Breast epithelium (tissue), 4 donors: ENCODE measurements at regions not wholly inside any gene's neighbourhood (a gene's known extent, or its start where the extent isn't known, plus 50 kb on each side); places are given as distances from the start of the nearest gene placed in this dataset.

ENCODE experiments used
- DNase-seq, 2 donors: peaks; one replicate each; pipeline ENCODE4 v3.0.0-alpha.2; 2019; ENCODE audit warnings: low spot score in 2 of 2
- H3K27ac ChIP-seq, 2 donors: fragments of 200-600 bp; sonication (generic) in 1 of 2; one replicate each; pipeline ENCODE4 v1.5.1; 2016 to 2019; ENCODE audit warnings: mild to moderate bottlenecking in 1 of 2
- H3K27me3 ChIP-seq, 2 donors: fragments of 200-600 bp; sonication (generic) in 1 of 2; one replicate each; pipeline versions ENCODE4 v1.5.1 to v1.6.0; 2017 to 2019; ENCODE audit warnings: control low read depth in 1 of 2, mild to moderate bottlenecking in 1 of 2
- H3K36me3 ChIP-seq: fragments of 200-600 bp; one replicate; pipeline ENCODE4 v1.5.1; 2019
- H3K4me1 ChIP-seq, 2 donors: fragments of 200-600 bp; sonication (generic); one replicate each; pipeline ENCODE4 v1.5.1; 2016 to 2019; ENCODE audit warnings: control low read depth in 1 of 2
- H3K4me3 ChIP-seq, 3 donors: fragments of 200-600 bp; sonication (generic); 1 replicate in 2 of 3; 2 replicates in 1 of 3; pipeline ENCODE4 v1.5.1; 2016 to 2019; ENCODE audit warnings: mild to moderate bottlenecking in 3 of 3, moderate library complexity in 2 of 3
- H3K9me3 ChIP-seq, 2 donors: fragments of 200-600 bp; sonication (generic) in 1 of 2; one replicate each; pipeline ENCODE4 v1.5.1; 2016 to 2019; ENCODE audit warnings: control low read depth in 1 of 2
- POLR2A ChIP-seq: fragments of 450-650 bp; IDR thresholded peaks from one replicate; pipeline ENCODE4 v1.6.1; 2016; ENCODE audit warnings: antibody characterized with exemption, mild to moderate bottlenecking, moderate library complexity
- POLR2AphosphoS5 ChIP-seq, 3 donors: sonication (generic); formaldehyde crosslinking; IDR thresholded peaks; one replicate each; pipeline ENCODE4 v1.6.1; 2017; ENCODE audit warnings: antibody characterized with exemption in 3 of 3
- intact Hi-C: fragments of 100-400 bp; cut with DNase I; formaldehyde crosslinking; loops from one replicate; pipeline ENCODE4 v1.15.1; 2023; ENCODE audit warnings: low total_unique reads
- TF ChIP-seq, protein P1 (sequence below), 3 donors: fragments of 450-650 bp; IDR thresholded peaks; one replicate each; pipeline ENCODE4 v1.5.1; 2016 to 2017; ENCODE audit warnings: antibody characterized with exemption in 3 of 3, mild to moderate bottlenecking in 3 of 3, moderate library complexity in 3 of 3

DNA sequence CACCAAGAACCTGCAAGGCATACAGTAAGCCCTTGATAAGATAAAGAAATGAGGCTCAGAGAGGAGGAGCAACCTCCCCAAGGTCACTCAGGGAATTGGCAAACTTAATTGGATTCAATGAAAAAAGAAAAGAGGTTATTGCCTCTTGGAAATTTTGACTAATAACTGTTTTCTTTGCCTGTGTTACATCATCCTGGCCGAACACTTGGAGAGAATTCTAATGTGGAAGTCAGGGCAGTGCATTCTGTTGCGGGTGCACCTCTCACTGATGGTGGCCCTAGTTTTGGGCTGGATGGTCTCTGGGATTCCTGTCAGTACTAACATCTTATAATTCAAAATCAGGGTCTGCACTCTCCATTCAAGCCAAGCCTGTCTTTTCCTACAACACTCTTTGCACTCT is 186.2 kb upstream of the BCOR start:
- H3K4me3 ChIP-seq, result no peak overlapping the region
- intact Hi-C loops, result no loop called here
- H3K4me1 ChIP-seq, result no peaks in the 10 kb centered on the region
- TF ChIP-seq POLR2A, result no peak
- TF ChIP-seq, protein P1, sequence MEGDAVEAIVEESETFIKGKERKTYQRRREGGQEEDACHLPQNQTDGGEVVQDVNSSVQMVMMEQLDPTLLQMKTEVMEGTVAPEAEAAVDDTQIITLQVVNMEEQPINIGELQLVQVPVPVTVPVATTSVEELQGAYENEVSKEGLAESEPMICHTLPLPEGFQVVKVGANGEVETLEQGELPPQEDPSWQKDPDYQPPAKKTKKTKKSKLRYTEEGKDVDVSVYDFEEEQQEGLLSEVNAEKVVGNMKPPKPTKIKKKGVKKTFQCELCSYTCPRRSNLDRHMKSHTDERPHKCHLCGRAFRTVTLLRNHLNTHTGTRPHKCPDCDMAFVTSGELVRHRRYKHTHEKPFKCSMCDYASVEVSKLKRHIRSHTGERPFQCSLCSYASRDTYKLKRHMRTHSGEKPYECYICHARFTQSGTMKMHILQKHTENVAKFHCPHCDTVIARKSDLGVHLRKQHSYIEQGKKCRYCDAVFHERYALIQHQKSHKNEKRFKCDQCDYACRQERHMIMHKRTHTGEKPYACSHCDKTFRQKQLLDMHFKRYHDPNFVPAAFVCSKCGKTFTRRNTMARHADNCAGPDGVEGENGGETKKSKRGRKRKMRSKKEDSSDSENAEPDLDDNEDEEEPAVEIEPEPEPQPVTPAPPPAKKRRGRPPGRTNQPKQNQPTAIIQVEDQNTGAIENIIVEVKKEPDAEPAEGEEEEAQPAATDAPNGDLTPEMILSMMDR (IDR thresholded peaks at IDR 0.05), result no peak
- no peak for TF ChIP-seq POLR2AphosphoS5 (IDR thresholded peaks at IDR 0.05)
- no peaks in the 10 kb centered on the region for H3K36me3 ChIP-seq
- no peak for DNase-seq
- H3K27me3 ChIP-seq, result peaks cover 0 to 32% of the 10 kb centered on the region in 2 donors
- peaks cover 0 to 25% of the 10 kb centered on the region in 2 donors for H3K9me3 ChIP-seq
- no peak overlapping the region for H3K27ac ChIP-seq

DNA sequence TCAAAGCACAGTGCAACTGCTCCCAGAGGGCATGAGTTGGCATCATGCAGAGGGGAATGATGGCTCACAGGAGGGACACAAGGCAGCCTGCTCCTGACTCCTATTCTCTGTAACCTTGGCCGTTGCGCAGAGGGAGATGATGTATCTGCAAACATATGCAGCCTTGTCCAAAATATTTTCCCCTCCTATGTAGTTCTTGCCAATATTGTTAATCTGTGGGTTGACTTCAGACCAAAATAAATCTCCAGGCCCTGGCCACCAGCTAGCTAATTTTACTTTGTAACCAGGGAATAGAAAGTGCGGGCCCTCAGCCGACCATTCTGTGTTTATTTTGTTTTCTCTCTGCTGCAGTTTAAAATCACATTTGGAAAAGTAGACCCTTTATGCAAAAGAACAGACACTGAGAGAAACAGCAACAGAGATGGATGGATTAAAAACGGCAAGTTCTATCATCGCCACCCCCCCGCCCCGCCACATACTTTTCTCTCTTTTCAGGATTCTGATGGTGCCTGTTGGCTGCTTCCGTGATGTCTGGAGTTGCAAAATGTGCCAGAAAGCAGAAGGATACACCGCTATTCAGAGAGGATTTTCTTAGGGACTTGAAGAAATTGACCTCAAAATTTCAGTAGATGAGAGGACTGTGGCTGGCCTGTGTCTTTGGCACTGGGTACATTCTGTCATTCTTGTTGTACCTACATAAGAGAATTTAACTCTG is 185.3 kb upstream of the BCOR start:
- no peak overlapping the region for H3K4me3 ChIP-seq

DNA sequence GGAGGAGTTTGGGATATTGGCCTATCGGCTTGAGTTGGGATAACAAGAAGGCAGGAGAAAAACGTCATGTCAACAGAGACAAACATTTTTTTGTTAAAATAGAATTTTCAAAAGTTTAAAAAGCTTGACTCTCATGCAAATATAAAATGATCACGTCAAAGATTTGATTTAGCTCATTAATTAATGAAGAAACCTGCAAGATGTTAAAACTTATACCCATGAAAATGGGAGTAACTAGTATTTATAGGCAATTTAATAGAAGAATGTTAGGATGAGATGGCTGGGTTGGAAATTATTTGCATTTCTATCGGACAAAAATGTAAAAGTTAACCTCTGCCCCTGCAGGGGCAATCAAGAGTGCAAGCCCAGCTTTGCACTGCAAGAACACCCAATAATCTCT is 184.6 kb upstream of the BCOR start:
- DNase-seq, result no peak
- H3K36me3 ChIP-seq, result no peaks in the 10 kb centered on the region
- peaks cover 0 to 21% of the 10 kb centered on the region in 2 donors for H3K9me3 ChIP-seq
- H3K4me3 ChIP-seq, result no peak overlapping the region
- H3K4me1 ChIP-seq, result no peaks in the 10 kb centered on the region
- no peak overlapping the region for H3K27ac ChIP-seq
- intact Hi-C loops, result no loop called here
- H3K27me3 ChIP-seq, result peaks cover 0 to 46% of the 10 kb centered on the region in 2 donors
- TF ChIP-seq POLR2AphosphoS5 (IDR thresholded peaks at IDR 0.05), result no peak
- TF ChIP-seq, protein P1 (IDR thresholded peaks at IDR 0.05), result no peak
- TF ChIP-seq POLR2A, result no peak

More for the DNA sequence above, 185.3 kb upstream of the BCOR start:
- intact Hi-C loops, result no loop called here
- DNase-seq, result no peak
- Histone ChIP-seq H3K27me3 (peaks cover 0 to 38% of the 10 kb centered on the region in 2 donors), H3K4me1 (no peaks in the 10 kb centered on the region), H3K27ac (no peak overlapping the region), H3K9me3 (peaks cover 0 to 25% of the 10 kb centered on the region in 2 donors), H3K36me3 (no peaks in the 10 kb centered on the region)
- TF ChIP-seq POLR2AphosphoS5 (IDR thresholded peaks at IDR 0.05) (no peak), POLR2A (no peak)
- TF ChIP-seq, protein P1 (IDR thresholded peaks at IDR 0.05), result no peak

DNA sequence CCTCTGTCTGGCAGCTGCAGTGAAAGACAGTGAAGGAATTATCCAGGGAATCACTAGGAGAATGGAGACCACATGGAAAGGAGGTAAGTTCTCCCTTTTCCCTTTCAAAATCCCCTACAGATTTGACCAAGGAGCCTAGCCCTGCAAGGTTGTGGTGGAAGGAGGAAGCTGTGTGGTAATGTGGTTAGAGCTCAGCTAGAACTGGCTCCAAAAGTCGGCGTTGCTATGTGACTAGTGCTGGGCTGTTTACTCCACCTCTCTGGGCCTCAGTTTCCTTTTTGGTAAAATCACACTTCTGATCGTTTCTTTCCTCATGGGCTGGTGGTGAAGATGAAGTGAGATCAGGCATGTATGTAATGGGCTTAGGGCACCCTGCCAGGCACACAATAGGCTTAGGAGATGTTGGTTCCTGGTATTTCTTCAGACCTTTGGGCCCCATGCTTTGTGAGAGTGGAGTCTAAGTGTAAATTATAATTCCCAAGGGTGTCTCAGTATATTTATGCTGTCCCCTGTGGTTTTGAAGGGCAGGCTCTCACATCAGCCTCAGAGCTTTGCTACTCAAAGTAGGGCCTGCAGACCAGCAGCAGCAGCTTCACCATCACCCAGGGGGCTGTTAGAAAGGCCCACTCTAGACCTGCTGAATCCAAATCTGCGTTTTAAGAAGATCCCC is 183.7 kb upstream of the BCOR start:
- Histone ChIP-seq H3K27me3 (peaks cover 0 to 46% of the 10 kb centered on the region in 2 donors), H3K4me3 (no peak overlapping the region), H3K27ac (no peak overlapping the region), H3K9me3 (peaks cover 0 to 16% of the 10 kb centered on the region in 2 donors), H3K4me1 (no peaks in the 10 kb centered on the region), H3K36me3 (no peaks in the 10 kb centered on the region)
- TF ChIP-seq POLR2A (no peak), POLR2AphosphoS5 (IDR thresholded peaks at IDR 0.05) (no peak)
- no peak for DNase-seq
- intact Hi-C loops, result no loop called here

DNA sequence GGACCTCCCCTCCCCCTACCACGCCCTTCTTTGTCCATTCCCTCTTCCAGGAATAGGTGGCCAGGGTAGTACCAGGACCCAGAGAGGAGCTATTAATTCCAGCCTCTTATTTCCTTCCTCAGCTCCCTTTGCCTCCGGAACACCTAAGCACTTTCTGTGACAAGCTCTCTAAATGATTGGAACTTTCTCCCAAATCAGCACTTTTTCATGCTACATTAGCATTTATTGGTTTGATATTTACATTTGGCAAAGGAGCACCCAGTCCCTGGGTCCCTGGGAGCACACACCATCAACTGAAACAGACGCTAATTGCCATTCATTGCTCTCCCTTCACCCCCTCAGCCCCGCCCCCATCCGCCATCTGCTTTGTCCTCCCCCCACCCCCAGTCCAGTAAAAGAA is 182.0 kb upstream of the BCOR start:
- no peaks in the 10 kb centered on the region for H3K4me1 ChIP-seq
- H3K4me3 ChIP-seq, result no peak overlapping the region
- no peaks in the 10 kb centered on the region for H3K36me3 ChIP-seq
- no peak for DNase-seq
- TF ChIP-seq, protein P1 (IDR thresholded peaks at IDR 0.05), result no peak
- no peak overlapping the region for H3K27ac ChIP-seq
- H3K27me3 ChIP-seq, result peaks cover 0 to 35% of the 10 kb centered on the region in 2 donors
- intact Hi-C loops, result no loop called here
- peaks cover 0 to 19% of the 10 kb centered on the region in 2 donors for H3K9me3 ChIP-seq
